Activated CD4-positive, alpha-beta T cell treated with anti-CD3 and anti-CD28 coated beads, Interleukin-2, amount 50 U/mL, for 24 hours (primary cell): ENCODE measurements at regions not wholly inside any gene's neighbourhood (a gene's known extent, or its start where the extent isn't known, plus 50 kb on each side); places are given as distances from the start of the nearest gene placed in this dataset.

ENCODE experiments used
- DNase-seq, 2 donors: peaks; one replicate each; pipeline ENCODE4 v3.0.0-alpha.2; 2020; ENCODE audit warnings: low read depth in 1 of 2, low spot score in 1 of 2

DNA sequence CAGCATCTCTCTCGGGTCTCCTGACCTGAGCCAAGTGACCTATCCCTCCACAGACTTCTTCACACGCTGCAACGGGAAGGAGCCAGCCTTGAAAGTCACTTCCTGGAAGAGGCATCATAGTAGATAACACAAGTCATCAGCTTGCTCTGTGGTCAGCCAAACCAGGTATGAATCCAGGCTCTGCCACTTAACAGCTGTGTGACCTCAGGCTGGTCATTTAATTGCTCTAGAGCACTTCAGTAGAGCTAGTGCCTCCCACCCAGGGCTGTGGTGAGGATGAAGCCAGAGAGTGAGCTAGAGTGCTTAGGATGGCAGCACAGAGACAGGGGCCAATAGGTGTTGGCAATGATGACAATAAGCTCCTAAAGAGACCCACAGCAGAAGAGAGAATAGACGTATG is 247.7 kb upstream of the ZMIZ1 start:
- DNase-seq, result no peak

DNA sequence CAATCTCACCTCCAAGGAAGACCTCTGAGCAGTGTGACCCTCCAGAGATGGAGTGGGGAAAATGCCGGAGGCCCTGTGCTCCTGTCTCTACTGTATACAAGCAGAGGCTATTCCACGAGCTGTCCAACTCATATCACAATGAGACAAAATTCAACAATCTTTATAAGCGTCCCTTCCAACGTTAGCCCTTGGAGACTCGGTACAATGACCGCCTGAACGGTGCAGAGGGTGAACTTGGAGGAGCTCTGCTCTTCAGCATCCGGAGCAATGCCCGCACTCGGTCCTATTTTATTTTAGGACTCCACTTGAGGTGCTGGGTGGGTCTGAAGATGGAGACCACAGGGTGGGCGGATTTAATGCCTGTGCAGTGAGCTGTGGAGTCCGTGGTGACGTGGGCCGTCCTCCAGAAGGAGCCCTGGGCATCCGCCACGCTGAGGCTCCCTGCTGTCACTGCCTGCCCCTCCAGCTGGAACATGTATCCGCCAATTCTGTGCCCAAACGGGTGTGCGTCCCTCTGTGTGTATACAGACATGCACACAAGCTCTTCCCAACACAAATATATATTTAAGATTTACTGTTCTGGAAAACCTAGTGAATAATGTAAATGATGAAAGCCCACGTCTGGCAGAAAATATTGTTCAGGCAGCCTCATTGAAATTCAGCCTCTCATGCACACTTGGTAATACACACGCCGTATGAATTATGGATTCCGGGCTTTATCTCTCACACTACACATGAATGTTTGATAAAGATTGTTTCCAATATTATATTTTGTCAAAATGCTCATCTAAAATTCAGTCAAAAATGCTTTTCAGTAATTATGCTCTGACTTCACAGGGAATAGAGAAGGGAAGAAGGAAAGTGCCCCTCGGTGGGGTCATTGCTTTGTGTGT is 239.9 kb upstream of the ZMIZ1 start:
- no peak for DNase-seq

DNA sequence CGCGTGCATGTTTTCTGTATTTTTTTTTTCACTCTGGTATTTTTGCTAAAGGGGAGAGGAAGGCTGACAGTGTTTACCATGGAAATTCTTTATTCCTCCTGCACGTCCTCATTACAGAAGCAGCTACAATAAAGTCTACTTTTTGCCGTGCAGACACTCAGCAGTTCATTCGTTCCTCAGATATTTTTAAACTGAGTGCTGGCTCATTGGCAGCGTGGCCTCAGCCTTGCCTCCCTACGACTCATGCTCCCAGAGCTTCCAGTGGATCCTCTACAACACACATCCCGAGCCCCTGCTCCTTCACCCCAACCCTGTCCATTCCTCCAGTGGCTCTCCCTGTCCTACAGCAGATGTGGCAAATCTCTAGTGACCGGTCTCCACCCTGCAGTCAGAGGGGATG is 239.2 kb upstream of the ZMIZ1 start:
- no peak for DNase-seq

DNA sequence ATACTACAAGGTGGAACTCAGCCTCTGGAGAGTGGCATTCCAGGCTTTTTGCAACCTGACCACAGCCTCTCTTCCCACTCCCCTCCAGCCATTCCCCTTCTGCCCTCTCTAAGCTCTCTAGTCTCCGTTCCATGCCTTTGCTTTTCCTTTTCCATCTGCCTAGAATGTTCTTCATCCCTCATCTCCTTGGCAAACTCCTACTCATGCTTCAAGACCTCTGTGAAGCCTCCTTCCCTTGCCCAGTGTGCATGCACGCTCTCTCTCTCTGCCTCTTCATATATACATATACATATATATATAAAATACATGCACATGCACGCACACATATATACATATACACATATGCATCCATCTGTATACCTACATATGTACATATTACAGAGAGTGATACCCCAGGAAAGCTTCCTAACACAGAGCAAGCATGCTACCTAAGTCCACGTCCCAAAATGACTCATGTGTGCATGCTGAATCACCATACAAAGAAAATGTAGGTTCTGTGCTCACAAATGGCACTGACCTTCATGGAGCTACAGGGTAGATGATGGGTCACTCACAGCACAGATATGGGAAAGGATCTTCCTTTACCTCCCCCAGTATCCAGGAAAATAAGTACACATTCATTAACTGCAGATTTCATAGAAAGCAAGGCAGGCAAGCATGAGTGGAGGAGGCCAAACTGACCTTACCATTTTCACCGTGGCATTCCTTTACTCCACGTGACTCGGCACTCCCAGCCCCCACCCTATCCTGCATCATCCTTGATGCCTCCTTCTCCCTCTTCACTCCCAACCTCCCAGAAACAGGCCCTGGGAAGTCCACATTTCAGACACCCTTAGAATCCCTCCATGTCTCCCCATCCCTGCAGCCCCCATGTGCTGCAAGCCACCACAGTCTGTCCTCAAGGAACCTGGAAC is 238.4 kb upstream of the ZMIZ1 start:
- no peak for DNase-seq

DNA sequence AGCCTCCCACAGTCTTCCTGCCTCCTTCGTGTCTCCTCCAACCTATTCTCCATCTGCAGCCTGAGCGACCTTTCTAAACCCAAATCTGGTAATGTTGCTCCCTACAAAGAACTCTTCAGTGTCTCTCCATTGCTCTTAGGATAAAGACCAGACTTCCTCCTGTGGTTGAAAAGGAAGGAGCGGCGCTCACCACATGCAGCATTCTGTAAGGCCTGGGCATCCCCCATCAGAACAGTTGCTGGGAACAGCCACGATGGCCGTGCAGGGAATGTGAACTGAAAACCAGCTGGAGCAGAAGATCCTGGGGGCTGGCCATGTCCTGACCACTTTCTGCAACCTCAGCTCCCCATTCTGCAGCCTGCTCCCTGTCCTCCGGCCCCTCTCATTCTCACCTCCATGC is 237.8 kb upstream of the ZMIZ1 start:
- no peak for DNase-seq

DNA sequence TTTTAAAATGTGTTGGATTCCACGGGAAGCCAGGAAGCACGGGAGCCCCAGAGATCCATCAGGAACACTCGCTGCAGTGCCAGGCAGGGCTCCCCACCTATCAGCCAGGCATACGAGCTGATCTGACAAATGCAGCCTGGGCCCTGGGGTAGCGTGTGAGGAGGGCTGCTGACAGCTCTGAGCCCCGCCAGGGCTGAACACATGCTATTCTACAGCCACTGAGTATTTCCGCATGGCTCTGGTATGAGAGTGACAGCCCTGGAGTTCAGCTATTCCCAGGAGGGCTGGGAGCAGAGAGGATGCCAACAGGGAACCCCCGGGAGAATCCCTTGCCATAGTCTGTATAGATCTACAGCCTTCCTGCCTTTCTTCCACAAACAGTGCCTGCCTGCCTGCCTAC is 237.3 kb upstream of the ZMIZ1 start:
- DNase-seq, result no peak

DNA sequence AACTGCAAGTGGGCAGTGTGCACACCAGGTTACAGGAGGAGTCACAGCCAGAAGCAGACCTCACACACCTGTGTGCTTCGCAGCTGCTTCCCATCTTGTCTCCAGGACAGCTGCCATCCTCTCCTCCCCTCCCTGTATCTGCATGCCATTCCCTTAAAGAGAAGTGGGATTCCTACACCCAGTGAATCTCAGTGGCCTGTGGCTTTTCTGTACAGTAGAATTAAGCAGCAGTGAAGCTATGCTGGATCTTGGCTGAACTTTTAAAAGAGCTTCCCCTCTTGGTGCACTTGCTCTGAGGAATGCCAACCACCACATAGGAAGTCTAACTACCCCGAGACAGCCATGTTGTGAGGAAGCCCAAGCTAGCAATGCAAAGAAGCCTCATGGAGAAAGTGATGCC is 236.5 kb upstream of the ZMIZ1 start:
- no peak for DNase-seq

DNA sequence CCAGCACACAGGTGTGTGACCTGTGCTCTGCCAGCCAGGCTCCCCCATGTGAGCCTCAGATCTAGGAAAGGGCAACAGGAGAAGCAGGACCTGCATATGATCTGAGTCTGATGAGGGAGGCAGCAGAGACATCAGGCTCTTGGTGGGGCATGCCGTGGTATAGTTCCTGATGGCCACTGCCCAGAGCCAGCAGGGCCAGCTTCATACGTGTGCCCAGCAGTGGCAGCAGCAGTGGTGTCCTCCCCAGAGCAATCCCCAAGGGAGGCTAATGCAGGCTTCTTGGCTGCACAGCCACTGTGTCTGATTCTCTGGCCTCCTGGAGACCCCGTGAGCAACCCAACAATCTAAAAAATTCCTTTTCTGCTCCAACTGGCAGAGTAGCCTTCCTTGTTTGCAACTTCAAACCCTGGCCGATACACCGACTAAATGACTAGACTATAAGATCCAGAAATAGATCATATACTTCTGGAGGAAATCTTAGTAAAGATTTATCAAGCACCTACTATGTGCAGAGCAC is 230.6 kb upstream of the ZMIZ1 start:
- no peak for DNase-seq

DNA sequence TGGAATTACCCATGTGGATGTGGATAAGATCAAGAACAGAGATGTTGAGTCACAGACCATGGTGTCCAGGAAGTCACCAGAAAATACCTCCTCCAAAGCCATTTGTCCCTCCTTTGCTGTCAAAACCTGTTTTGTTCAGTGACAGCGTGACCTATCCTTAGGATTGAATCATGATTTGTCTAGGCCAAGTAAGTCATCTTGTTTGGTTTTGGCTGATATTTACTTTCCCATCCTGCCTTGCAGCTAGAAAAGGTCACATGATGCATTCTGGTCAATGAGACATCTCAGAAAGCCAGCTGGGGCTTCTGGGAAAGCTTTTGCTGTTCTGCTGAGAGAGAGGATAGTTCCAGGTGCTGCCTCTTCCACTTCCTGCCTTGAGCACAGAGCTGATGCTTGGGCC is 225.3 kb upstream of the ZMIZ1 start:
- DNase-seq, result no peak

DNA sequence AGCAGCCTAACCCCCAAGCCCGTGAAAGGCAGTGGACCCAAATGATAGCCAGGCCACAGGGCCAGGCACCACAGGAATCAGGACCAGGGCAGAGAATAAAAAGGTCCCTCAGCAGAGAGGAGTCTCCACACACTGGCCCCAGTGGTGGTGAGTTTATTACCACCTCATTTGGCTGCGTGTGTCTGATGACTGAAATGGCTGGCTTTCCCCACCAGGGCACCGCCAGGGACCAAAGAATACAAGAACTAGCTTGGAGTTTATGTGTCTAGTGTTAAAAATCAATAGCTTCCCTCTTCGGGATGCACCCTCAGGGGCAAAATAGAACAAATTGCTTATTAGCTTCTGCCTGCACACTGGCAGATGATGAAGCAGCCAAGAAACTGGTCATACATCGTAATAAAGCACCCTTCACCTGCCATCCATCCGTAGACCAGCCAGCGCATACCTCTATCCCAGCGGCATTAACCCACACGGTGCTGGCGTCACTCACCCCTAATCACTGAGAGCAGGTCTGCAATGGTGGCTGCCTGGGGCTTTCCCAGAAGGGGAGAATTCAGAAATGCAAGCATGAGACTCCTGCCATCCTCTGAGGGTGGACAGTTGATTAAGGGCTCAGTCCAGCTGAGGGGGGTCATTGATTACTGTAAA is 223.7 kb upstream of the ZMIZ1 start:
- DNase-seq, result no peak

DNA sequence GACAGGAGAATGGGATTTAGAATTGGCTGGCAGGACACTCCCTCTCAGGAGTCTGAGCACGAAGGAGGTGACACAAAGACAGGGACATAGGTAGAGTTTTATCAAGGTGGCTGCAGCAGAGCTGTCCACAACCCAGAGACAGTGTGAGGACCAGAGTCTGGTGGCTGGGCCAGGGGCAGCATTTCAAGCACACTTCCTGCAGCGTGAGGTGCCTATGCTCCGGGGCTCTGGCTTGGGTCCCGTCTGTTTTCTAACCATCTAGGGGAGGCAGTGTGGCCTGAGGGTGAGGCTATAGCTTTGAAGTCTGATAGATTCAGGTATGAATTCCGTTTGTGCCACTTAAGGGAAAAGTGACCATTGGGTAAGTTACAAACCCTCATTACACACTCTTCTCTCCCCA is 222.7 kb upstream of the ZMIZ1 start:
- no peak for DNase-seq

DNA sequence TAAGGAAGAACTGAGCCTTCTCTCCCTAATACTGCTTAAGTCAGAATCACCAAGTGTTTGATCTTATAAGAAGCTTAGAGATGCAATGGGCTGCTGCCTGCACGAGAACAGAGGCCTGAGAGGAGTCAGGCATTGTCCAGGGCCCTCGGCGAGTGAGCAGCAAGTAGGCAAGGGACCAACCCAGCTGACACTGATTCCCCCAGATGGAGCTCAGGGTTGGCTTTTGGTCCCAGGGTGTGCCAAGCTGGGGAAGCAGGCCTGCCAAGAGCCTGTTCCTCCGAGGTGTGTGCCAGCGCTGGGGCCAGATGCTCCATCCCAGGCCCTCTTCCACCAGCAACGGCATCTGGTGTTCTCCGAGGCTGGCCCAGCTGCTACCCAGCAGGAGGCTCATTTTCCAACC is 222.0 kb upstream of the ZMIZ1 start:
- DNase-seq, result no peak

DNA sequence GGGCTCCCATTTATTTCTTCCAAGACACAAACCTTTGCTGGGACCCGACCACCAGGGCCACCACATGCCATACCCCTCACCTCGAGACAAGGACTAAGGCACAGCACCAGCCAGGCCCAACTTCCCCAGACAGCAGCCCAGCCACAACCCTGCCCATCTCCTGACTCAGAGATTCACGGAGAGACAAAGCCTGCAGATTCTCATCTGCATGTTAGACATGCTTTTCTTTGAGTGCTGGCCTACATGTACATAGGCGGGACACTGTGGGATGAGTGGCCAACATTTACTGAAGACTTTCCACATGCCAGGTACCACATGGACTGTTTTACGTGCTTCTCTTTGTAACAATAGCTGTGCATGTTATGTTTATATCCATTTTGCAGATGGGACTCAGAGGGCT is 221.3 kb upstream of the ZMIZ1 start:
- no peak for DNase-seq

DNA sequence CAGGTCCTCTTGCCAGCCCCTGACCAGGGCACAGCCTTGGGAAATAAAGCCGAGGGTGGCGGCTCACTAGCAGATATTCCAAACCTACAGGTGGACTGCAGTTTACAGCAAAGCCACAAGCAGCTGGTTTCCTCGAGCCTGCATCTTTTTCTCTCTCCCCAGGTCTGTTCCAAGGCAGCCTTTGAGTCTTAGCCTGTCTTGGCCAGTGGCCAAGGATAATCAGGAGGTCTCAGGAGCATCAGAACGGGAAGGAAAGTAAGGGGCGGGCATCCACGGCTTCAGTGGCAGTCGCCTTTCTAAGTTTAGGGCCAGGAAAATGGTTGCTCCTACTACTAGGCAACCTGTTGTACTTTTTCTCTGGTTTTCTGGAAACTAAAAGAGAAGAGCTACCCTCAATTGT is 219.7 kb upstream of the ZMIZ1 start:
- no peak for DNase-seq

DNA sequence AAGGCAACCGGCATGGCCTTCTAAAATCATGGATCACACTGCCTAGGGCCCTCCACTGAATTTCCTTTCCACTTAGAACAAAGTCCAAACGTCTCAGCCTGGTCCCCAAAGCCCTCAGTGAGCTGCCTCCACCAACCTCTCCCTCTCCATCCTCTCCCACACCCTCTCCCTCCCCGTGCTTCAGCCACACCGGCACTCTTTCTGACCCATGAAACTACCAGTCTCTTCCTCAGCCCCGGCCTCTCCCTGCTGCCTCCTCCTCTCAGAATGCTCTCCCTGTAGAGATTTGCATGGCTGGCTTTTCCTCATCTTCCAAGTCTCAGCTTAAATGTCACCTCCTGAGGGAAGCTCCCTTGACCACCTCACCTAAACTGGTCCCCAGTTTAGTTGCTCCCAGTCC is 219.0 kb upstream of the ZMIZ1 start:
- no peak for DNase-seq

DNA sequence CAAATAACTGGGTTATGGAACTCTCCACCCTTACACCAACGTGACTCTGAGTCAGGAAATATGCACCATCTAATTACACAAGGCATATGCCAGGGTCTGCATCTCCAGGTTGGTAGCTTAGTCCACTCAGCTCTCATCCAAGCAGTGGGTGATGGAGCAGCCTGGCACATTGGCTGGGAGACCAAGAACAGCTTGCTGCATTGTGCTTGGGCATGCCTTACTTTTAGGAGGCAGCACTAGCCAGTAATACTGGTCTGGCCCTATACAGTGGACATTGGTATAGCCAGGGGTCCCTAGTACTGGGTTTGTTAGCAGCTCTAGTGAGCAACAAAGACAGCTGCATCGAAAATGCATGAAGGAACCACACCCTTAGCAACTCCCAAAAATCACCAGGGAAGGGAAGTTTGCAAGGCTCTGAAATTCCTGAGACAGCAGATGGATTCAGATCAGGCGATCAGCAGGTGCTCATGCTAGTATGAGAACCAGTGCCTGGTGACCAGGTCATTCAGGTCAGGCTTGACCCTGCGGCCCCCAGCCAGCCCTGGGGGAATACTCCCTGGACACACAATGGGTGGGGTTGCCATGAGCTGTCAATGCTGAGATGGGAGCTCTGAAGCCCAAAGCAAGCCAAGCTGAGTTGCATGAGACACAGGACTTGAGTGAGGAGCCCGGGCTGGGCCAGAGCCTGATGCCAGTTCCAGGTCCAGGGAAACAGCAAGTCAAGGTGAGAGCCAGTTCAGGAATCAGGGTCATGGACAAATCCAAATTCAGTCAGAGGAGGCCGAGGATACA is 217.9 kb upstream of the ZMIZ1 start:
- no peak for DNase-seq

DNA sequence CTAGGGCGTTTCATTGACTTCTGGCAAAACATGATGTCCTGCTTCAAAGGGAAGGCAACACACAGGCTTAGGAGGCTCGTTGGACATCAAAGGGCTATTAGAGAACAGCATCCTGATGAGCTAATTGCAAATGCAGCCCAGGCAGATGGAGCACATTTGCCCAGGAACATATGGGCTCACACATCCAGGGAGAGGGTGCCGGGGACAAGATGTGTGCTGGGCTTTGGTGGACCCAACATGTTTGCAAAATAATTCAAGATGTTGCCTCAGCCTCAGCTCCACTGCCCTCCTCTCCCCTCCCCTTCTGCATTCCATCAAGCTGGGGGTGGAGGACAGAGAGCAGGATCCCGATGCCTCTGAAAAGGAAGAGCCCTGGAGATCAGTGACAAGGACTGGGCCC is 217.1 kb upstream of the ZMIZ1 start:
- DNase-seq, result no peak

DNA sequence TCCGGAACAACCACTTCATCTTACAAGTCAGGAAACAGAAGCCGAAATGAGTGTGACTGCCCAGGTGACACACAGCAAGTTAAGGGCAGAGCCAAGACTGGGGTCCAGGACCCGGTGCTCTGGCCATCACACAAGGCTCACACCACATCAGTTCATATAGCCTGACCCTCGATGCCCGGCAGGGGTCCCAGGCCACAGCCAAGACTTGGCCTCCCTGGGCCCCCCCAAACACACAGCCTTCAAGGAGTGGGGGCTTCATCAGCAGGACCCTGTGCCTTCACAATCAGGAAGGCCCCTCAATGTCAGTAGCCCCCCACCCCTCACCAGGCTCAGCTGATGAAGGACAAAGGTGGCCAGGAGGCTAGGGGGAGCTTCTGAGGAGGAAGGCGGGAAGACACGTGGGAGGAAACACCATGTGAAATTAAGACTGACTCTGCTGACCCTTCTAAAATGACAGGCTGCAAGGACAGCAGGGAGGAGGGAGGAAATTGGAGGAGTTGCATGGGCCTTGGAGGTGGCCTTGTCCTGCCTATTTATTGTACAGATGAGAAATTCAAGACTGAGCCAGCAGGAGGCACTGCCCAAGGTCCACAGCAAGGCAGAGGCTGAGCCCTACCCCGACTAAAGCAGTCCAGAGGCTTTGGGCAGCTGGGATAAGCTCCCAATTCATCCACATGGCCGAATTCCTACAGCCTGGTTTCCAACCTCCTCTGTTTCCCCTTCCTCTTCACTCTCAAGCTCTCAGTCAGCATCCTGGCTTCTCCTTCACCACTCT is 216.1 kb upstream of the ZMIZ1 start:
- no peak for DNase-seq

DNA sequence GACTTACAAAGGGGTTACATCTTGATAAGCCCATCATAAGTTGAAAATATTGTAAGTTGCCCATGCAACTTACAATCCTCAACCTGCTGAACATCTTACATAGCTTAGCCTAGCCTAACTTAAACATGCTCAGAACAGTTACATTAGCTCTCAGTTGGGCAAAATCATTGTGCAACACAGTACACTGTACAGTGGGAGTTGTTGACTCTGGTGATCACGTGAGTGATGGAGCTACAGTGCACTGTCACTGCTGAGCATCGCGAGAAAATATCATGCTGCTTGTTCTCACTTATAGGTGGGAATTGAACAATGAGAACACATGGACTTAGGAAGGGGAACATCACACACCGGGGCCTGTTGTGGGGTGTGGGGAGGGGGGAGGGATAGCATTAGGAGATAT is 214.9 kb upstream of the ZMIZ1 start:
- DNase-seq, result no peak

DNA sequence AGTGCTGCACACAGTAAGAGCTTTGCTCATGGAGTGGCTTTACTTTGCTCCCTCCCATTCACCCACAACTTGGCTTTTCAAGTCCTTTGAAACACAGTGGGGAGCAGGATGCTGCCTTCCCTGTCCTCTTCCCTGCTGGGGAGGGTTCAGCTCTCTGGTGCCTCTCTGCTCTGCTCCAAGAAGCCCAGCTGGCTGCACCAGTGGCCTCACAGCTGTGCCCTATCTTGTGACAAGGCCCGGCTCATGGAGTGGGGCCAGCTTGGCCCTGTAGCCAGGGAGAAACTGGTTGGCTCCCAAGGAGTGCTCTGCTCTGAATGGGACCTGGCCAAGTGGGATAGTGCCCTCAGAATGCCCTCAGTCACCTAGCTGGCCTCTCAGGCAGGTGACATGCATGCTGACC is 212.3 kb upstream of the ZMIZ1 start:
- DNase-seq, result no peak
